HG03457 (cell line): ENCODE measurements at regions not wholly inside any gene's neighbourhood (a gene's known extent, or its start where the extent isn't known, plus 50 kb on each side); places are given as distances from the start of the nearest gene placed in this dataset.

Experiments used
- ATAC-seq: cut with Tn5 transposase; IDR thresholded peaks from one replicate; pipeline ENCODE4 v1.9.1; 2021; ENCODE audit warnings: moderate number of reproducible peaks; ENCODE audit not compliant: unreplicated experiment

GRCh38 chr15:47624503-47624902 is 92.8 kb upstream of the SEMA6D start:
- ATAC-seq: no peak

DNA sequence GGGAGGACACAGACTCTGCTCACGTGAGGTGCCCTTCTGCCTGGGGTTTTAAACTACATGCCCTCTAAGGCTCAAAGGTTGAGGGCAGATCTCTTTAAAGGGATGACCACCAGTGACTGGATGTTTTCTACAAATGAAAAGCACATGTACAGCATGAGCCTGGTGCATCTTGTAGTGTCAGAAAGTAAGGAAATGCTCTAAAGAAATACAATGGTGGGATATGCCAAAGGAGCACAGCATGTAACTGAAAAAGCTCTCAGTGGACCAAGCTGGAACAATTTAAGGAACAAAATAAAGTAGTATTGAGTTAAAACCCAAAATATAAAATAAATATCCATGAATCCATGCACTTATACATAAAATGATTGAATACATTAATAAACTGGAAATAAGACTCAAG is 78.3 kb upstream of the SEMA6D start:
- no peak for ATAC-seq

GRCh38 chr15:47640079-47640478 is 77.2 kb upstream of the SEMA6D start:
- no peak for ATAC-seq

GRCh38 chr15:47640901-47641300 is 76.4 kb upstream of the SEMA6D start:
- ATAC-seq: no peak

GRCh38 chr15:47644722-47645121 is 72.6 kb upstream of the SEMA6D start:
- no peak for ATAC-seq

- no peak for ATAC-seq
Observed at GRCh38 chr15:47650564-47650963, 66.7 kb upstream of the SEMA6D start.

DNA sequence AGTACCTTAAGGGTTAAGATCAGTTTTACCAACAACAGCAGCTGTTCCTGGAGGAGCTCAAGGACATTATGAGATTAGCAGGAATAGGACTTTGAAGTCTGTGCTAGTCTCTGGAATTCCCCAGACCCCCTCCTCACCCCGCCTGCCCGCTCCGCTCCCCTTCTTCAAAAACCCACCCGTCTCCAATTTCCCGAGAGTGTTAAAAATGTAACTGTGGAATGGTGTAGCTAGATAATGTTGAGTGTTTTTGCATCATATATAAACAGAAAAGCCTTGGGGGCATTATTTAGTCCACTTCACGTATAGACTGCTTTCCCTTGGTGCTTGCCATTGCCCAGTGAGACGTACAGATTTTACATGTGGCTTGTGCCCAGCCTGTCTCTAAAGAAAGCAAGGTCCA is 65.0 kb upstream of the SEMA6D start:
- no peak for ATAC-seq

DNA sequence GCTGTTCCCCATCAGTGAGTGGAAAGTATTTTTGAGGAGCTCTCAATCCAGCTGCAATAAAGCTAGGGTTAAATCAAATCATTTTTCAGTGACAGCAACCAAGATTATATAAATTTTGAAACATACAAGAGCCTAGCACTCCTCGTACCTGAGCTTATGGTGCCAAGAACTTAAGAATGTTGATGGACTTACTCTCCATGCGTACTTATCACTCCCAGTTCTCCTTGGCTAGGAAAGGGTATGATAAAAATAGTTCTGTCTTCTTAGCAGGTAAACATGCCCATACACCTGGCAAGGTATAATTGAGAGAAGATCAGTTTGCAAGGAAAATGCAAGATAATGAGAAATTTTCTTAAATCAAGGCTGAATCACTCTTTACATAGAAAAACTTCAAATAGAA is 64.5 kb upstream of the SEMA6D start:
- ATAC-seq: no peak

GRCh38 chr15:47661661-47662180 is 55.6 kb upstream of the SEMA6D start:
- ATAC-seq: no peak

GRCh38 chr15:47663101-47663500 is 54.2 kb upstream of the SEMA6D start:
- no peak for ATAC-seq
